Iris pigment epithelial cell (primary cell): ENCODE measurements at regions not wholly inside any gene's neighbourhood (a gene's known extent, or its start where the extent isn't known, plus 50 kb on each side); places are given as distances from the start of the nearest gene placed in this dataset.

Experiments
- DNase-seq: peaks from one replicate; pipeline ENCODE4 v3.0.0-alpha.2; 2011; ENCODE audit warnings: low read depth

DNA sequence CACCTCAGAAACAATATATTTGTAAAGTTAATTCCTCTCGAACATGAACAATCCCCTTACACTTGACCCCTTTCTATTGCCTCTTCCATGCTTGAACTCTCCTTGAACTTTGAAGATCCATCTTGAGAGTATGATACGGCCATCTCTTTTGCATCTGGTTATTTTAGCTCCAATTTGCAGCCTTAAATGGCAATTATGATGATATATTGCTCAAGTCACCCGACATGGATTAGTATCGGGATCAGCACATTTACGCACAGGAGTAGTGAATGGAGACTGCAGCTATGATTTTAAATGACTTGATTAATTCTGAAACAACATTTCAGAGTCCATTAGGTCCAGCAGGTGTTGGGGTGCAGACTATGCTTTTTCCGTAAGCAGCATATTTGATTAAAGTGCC lies 143.8 kb upstream of the PAQR3 start:
- no peak for DNase-seq

DNA sequence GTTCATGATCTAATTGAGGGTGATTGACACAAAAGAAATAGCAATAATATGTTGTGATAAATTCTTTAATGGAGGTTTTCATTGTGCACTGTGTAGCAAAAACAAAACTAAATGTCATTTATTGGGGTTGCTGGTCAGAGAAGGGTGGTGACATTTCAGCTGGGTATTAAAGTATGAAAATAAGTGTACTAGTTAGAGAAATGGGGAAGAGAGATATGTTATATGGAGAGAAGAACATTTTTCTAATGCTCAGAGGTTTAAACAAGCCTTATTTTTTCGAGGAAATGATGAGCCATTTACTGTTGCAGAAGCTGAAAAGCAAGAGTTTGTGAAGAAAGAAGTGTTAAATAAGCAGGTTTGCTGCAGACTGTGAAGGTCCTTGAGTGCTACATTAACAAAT lies 142.7 kb upstream of the PAQR3 start:
- no peak for DNase-seq

- no peak for DNase-seq
These were observed 139.1 kb upstream of the PAQR3 start for GRCh38 chr4:79078339-79078738.

GRCh38 chr4:79074040-79074439 lies 134.8 kb upstream of the PAQR3 start:
- DNase-seq, result no peak

DNA sequence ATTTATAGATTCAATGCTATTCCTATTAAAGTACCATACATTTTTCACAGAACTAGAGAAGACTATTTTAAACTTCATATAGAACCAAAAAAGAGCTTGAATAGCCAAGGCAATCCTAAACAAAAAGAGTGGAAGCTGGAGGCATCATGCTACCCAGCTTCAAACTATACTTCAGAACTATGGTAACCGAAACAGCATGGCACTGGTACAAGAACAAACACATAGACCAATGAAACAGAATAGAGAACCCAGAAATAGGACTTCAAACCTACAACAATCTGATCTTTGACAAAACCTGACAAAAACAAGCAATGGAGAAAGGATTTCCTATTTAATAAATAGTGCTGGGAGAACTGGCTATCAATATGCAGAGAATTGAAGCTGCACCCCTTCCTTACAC lies 134.2 kb upstream of the PAQR3 start:
- DNase-seq, result no peak

GRCh38 chr4:79065262-79065661 lies 126.0 kb upstream of the PAQR3 start:
- no peak for DNase-seq

DNA sequence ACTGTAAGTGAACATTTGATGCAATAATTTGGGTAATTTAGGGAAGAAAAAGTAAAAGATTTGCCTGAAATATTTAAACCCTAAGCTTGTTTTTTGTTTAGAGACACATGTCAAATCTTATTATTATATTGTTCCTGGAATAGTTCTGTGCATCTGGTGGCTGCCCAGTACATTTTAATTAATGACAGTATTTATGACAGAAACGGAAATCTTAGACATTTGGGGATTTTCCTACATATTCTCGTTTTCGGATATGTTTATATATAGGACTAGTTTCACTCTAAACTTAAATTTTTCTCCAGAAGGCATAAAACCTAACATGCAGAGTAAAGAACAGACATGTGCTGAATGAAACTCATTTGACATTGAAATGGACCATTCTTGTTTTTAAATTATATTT lies 125.6 kb upstream of the PAQR3 start:
- no peak for DNase-seq

- DNase-seq, result no peak
These were observed 120.6 kb upstream of the PAQR3 start for GRCh38 chr4:79059631-79060399.

GRCh38 chr4:79057772-79058171 lies 118.5 kb upstream of the PAQR3 start:
- DNase-seq, result no peak

DNA sequence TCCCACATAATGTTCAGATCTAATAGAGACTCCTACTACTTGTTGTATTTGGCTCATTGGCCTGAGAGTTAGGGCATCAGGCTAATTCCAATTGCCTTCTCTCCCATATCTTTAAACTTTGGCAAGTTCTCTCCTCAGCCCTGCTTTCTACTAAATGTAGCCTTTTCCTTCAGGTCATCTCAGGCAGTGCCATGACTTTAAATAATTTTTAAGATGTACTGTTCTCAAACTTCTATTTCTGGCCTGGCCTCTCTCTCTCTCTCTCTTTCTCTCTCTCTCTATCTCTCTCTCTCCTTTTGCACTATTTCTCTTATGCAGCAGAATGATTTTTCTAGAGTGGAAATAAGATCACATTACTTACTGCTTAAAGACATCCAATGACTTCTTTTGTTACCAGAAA lies 114.5 kb upstream of the PAQR3 start:
- DNase-seq, result no peak

GRCh38 chr4:79050541-79050880 lies 111.3 kb upstream of the PAQR3 start:
- no peak for DNase-seq

GRCh38 chr4:79049840-79050540 lies 110.8 kb upstream of the PAQR3 start:
- DNase-seq, result no peak

DNA sequence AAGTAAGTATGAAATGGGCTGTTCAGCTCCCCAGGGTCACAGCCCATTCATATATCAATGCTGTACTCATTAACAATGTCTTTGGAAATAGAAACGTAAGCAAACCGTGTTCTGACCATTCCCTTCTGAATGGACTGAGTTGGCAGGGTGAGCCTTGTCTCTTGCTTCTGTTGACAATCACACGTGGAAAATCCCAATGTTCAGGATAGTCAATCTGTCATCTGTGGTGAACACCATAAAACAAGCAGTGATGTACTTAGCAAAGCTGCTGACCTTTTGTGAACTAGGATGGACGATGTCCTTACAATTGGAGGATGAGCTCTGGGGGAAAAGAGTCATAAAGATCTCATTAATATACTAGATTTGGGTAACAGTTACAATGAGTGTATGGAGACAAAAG lies 109.6 kb upstream of the PAQR3 start:
- no peak for DNase-seq

DNA sequence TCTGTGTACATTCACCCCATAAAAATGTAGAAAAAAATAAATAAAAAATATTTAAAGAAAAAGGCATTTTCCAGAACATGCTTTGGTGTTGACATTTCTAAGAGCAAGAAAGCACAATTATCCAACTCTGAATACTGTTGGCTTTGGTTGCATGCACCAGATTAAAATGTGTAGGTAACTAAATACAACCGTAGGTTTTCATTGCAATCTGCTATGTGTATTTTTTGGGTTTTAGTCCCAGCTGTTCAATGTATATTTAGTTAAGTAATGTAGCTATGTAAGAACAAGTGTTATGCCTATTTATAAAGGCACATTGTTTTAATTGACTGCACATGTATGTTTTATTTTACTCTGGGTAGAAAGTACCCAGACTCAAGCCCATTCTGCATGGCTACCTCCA lies 108.1 kb upstream of the PAQR3 start:
- no peak for DNase-seq

GRCh38 chr4:79046016-79046592 lies 106.9 kb upstream of the PAQR3 start:
- no peak for DNase-seq

DNA sequence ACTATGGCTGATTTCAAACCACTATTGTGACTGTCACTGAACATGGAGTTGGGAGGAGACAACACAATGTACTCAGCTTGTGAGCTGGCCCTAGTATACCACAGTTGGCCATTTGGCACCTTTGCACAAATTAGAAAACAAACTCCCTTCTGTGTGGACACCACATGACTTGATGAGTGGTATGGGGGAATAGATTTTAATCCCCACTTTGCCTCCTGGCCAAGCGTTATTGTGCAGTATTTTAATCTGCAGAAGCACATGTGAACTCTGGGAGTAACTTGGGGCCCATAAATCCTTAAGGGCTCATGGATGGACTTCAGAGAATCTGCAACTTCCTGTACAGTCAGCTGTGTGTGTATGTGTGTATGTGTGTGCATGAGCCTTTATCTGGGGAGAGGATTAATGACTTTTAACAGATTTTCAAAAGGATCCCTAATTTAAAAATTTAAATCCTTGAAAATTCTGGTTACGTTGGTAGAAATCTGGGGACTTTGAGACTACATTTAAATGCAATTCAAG lies 105.0 kb upstream of the PAQR3 start:
- no peak for DNase-seq

GRCh38 chr4:79043138-79043537 lies 103.9 kb upstream of the PAQR3 start:
- DNase-seq, result no peak

- peak; percentile 31 for DNase-seq
These were observed 102.9 kb upstream of the PAQR3 start for GRCh38 chr4:79042079-79042674.

- no peak for DNase-seq
These were observed 95.3 kb upstream of the PAQR3 start for GRCh38 chr4:79034544-79034943.

GRCh38 chr4:79030973-79031372 lies 91.7 kb upstream of the PAQR3 start:
- no peak for DNase-seq

DNA sequence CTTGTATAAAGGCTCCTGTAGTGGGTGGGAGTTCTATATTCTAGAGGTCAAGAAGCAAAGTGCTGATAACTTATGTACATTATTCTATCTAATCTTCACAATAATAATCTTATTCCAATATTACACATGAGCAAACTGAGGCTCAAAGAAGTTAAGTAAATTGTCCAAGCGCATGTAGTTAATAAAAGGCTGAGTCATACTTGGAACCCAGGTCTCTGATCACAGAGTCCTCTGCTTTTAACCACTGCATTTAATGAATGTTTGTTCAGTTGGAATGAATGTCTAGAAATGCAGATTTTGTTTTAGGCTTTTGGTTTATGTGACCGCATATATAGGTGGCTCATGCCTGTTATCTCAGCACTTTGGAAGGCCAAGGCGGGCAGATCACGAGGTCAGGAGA lies 88.4 kb upstream of the PAQR3 start:
- DNase-seq, result no peak

DNA sequence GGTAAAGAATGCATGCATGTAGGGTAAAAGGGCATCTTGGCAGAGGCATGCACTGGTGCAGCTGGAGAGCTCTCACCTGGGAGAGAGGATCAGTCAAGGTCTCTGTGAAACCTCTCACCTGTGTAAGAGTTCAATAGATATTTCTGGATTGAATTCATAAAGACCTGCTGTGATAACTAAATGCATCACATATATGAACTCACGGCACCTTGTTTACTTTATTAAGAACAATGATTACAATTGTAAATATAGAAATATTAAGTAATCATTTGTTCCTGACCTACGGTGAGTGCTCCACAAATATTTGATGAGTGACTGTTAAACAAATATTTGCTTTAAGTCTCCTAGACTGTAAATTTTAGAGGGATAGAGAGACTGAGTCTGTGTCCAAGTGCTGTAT lies 85.9 kb upstream of the PAQR3 start:
- no peak for DNase-seq
